ENCODE measurements at regions not wholly inside any gene's neighbourhood (a gene's known extent, or its start where the extent isn't known, plus 50 kb on each side); places are given as distances from the start of the nearest gene placed in this dataset.

DNA sequence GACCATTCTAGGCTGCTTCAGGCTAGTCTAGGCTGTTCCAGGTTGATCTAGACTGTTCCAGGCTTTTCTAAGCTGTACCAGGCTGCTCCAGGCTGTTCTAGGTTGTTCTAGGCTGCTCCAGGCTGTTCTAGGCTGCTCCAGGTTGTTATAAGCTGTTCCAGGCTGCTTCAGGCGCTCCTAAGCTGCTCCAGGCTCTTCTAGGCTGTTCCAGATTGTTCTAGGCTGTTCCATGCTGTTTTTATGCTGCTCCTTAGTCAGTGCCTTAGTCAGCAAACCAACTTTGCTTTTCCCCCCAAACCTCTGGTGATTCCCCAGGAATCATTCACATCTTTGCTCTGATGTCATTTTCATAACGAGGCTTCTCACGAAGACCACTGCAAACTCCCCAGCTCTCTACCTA lies 171.4 kb upstream of the GALNT2 start:
- Histone ChIP-seq H3K27ac (no peak overlapping the region), H3K27me3 (ENCODE audit: insufficient read depth, low read depth, severe bottlenecking) (no peaks in the 10 kb centered on the region), H3K9me3 (ENCODE audit: severe bottlenecking) (no peaks in the 10 kb centered on the region), H3K4me3 (ENCODE audit: low read depth, low read length) (no peak overlapping the region), H3K36me3 (no peaks in the 10 kb centered on the region)
- TF ChIP-seq, protein P1, sequence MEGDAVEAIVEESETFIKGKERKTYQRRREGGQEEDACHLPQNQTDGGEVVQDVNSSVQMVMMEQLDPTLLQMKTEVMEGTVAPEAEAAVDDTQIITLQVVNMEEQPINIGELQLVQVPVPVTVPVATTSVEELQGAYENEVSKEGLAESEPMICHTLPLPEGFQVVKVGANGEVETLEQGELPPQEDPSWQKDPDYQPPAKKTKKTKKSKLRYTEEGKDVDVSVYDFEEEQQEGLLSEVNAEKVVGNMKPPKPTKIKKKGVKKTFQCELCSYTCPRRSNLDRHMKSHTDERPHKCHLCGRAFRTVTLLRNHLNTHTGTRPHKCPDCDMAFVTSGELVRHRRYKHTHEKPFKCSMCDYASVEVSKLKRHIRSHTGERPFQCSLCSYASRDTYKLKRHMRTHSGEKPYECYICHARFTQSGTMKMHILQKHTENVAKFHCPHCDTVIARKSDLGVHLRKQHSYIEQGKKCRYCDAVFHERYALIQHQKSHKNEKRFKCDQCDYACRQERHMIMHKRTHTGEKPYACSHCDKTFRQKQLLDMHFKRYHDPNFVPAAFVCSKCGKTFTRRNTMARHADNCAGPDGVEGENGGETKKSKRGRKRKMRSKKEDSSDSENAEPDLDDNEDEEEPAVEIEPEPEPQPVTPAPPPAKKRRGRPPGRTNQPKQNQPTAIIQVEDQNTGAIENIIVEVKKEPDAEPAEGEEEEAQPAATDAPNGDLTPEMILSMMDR (IDR thresholded peaks at IDR 0.05; ENCODE audit: low read depth, low read length), result no peak
- DNase-seq, result no peak

- no peak for DNase-seq
- Histone ChIP-seq H3K36me3 (no peaks in the 10 kb centered on the region), H3K27me3 (ENCODE audit: insufficient read depth, low read depth, severe bottlenecking) (no peaks in the 10 kb centered on the region), H3K27ac (no peak overlapping the region), H3K9me3 (ENCODE audit: severe bottlenecking) (no peaks in the 10 kb centered on the region), H3K4me3 (ENCODE audit: low read depth, low read length) (no peak overlapping the region)
- TF ChIP-seq, protein P1 (IDR thresholded peaks at IDR 0.05; ENCODE audit: low read depth, low read length), result no peak
These were observed 170.7 kb upstream of the GALNT2 start for GRCh38 chr1:229896306-229896705.

DNA sequence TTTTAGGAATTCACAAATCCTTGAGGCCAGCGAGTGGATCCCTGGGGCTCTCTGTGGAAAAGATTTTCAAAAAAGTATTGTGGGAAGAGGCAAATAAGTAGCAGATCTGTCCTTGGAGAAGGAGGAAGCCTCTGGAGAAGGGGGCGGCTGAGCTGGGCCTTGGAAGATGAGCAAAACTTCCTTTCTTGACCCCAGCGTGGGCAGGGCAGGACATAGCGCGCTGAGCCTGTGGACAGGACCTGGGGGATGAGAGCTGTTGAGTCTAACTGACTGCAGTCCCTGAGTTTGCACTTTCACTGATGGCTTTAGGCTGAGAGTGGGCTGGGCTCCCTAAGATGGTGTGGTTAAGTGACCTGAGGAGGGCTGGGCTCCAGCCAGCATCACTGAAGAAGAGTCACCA lies 170.2 kb upstream of the GALNT2 start:
- Histone ChIP-seq H3K36me3 (no peaks in the 10 kb centered on the region), H3K27me3 (ENCODE audit: insufficient read depth, low read depth, severe bottlenecking) (no peaks in the 10 kb centered on the region), H3K4me3 (ENCODE audit: low read depth, low read length) (no peak overlapping the region), H3K9me3 (ENCODE audit: severe bottlenecking) (no peaks in the 10 kb centered on the region), H3K27ac (no peak overlapping the region)
- no peak for DNase-seq
- TF ChIP-seq, protein P1 (IDR thresholded peaks at IDR 0.05; ENCODE audit: low read depth, low read length), result no peak

DNA sequence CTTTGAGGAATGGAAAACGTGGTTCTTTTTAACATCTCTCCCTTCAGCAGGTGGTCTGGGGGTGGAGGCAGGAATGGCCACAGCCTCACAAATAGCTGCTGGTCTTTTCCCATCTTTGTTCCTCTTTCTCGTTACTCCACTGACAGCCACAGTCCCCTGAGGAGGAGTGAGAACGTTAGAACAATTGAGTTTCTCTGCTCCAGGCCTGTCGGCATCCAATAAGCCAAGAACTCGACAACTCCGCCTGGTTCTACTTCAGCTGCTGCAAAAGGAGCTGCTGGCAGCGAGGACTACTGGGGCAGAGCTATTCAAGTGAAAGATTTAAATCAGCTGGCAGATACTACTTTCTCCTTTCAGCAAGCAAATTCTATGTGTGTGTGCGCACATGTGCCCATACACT lies 169.5 kb upstream of the GALNT2 start:
- H3K36me3 ChIP-seq, result no peaks in the 10 kb centered on the region
- no peak overlapping the region for H3K27ac ChIP-seq
- H3K27me3 ChIP-seq (ENCODE audit: insufficient read depth, low read depth, severe bottlenecking), result no peaks in the 10 kb centered on the region
- H3K4me3 ChIP-seq (ENCODE audit: low read depth, low read length), result no peak overlapping the region
- H3K9me3 ChIP-seq (ENCODE audit: severe bottlenecking), result no peaks in the 10 kb centered on the region
- TF ChIP-seq, protein P1 (IDR thresholded peaks at IDR 0.05; ENCODE audit: low read depth, low read length), result no peak
- no peak for DNase-seq

DNA sequence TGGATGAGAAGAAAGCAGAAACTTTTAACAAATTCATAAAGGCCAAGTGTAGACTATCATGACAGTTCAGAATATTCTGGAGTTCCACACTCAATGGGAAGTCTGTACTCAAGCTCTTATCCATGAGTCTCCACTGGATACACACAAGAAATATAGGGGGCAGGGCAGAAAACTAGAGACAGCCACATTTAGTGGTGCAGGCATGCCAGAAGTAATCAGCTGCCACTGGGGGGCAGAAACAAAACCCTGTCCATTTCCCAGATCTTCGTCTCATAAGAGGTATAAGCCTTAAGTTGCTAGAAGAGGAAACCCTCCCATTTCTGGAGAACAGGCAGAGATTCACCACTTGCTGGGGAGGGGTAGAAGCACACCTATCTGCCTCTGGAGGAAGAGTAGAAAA lies 166.8 kb upstream of the GALNT2 start:
- no peaks in the 10 kb centered on the region for H3K9me3 ChIP-seq (ENCODE audit: severe bottlenecking)
- DNase-seq, result no peak
- H3K27me3 ChIP-seq (ENCODE audit: insufficient read depth, low read depth, severe bottlenecking), result no peaks in the 10 kb centered on the region
- TF ChIP-seq, protein P1 (IDR thresholded peaks at IDR 0.05; ENCODE audit: low read depth, low read length), result no peak
- H3K36me3 ChIP-seq, result no peaks in the 10 kb centered on the region
- no peak overlapping the region for H3K27ac ChIP-seq
- H3K4me3 ChIP-seq (ENCODE audit: low read depth, low read length), result no peak overlapping the region

GRCh38 chr1:229905031-229905545 lies 161.9 kb upstream of the GALNT2 start:
- Histone ChIP-seq H3K27me3 (ENCODE audit: insufficient read depth, low read depth, severe bottlenecking) (no peaks in the 10 kb centered on the region), H3K9me3 (ENCODE audit: severe bottlenecking) (no peaks in the 10 kb centered on the region), H3K4me3 (ENCODE audit: low read depth, low read length) (no peak overlapping the region), H3K36me3 (no peaks in the 10 kb centered on the region), H3K27ac (no peak overlapping the region)
- DNase-seq, result no peak
- TF ChIP-seq, protein P1 (IDR thresholded peaks at IDR 0.05; ENCODE audit: low read depth, low read length), result no peak

Data from WERI-Rb-1 (cell line).